CD4-positive, alpha-beta T cell treated with Interferon alpha-2 for 1 hour (primary cell): ENCODE measurements at regions not wholly inside any gene's neighbourhood (a gene's known extent, or its start where the extent isn't known, plus 50 kb on each side); places are given as distances from the start of the nearest gene placed in this dataset.

Source experiments
- DNase-seq, 2 donors: peaks; one replicate each; pipeline ENCODE4 v3.0.0-alpha.2; 2020 to 2022

DNA sequence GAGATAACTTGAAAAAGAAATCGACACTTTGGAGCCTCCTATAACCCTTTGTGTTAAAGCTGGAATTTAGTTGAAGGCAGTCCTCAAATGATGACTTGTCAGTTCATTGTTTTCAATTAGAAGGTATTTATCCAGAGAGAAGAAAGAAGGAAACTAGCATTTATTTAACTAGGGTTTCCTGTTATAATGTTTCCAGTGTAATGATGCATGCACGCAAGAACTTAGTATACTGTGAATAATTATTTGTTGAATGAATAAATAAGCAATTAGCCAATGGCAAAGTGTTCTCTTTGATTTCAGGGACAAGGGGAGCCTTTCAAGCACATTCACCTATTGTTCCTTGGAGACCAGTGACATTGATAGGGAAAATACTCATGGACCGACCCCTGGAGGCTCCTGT, 307.4 kb downstream of the KLF5 start:
- no peak for DNase-seq

DNA sequence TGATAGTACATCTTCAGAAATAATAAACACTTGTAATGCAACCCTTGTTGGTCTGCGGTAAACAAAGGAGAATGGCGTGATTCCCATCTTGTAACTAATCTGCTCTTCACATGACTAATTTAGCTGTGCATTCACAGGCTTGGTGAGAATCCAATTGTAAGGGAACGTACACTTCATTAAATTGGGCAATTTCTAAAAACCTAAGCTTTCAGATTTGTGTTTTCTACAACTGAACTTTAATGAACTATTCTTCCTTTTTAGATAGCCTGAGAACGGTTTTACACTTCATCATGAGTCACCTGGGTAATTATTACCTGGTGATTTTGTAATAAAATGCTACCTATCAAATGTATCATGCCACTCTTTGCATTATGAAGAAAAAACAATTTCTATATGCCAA, 306.9 kb downstream of the KLF5 start:
- DNase-seq = no peak

DNA sequence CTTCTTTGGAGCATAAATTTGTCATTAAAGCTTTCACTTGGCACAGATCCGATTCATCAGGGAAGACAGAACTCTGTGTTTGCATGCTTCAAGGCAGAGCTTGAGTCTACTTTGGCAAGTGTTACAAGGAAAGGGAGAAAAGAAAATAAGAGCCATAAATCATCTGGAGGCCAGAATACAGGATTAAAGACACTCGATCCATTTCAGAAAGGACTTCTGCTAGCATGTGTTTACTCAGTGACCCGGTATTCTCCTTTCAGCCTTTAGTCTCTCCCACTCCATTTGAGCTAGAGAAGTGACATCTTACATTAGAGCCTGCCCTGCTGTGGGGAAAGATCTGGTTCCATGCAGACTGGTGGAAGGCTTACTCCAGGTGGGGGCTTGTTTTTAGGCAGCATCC, 306.4 kb downstream of the KLF5 start:
- no peak for DNase-seq

DNA sequence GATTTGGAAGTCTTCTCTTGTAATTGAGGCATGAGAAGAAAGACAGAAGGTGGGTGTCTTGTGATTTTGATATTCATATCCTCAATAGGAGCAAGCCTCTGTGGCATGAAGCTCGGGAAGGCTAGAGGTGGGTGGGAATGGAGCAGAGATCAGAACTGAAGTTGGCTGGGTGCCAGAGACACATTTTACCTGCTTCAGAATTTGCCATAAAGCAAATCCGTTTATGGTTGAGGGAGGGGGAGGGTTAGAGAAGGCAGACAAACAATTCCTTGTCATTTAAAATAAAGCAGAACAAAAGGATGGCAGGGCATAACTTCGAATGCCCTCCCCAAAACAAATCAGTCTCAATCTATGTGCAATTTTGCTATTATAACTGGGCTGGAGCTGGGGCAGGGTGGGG, 305.9 kb downstream of the KLF5 start:
- no peak for DNase-seq

- DNase-seq = no peak
Measured at GRCh38 chr13:73358606-73359095, 299.8 kb downstream of the KLF5 start.

DNA sequence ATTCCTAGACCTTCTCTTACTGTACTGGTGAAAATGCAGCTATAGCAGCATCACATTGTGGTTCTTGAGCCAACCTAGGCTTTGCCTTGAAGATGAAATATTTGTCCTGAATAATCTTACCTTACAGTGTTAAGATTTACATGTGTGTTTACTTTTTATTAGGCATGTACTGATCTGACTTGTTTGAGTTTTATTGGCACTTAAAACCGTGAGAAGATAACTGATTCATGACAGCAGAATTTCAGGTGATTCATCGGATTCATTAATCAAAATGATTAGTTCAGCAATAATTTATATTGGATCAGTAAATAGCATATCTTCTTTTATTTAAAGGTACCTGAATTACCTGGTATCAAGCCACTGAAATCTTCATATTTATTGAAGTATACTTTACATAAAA, 296.3 kb downstream of the KLF5 start:
- DNase-seq = no peak

DNA sequence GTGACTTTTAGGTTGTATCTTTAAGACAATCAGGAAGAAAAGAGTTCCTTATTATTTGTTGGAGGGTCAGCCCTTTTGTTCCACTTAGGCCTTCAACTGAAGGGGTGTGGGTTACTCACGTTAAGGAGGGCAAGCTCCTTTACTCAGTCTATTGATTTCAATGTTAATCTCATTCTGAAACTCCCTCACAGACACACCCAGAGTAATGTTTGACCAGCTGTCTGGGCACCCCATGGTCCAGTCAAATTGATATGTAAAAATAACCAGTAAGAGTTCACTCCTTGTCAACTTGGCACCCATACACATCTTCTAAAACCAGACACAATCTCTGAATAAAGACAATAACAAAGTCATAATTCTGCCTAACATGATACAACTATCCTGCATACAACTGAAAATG, 292.9 kb downstream of the KLF5 start:
- DNase-seq = no peak

GRCh38 chr13:73341748-73342147, 282.9 kb downstream of the KLF5 start:
- DNase-seq = no peak

GRCh38 chr13:73340069-73340468, 281.3 kb downstream of the KLF5 start:
- DNase-seq = no peak

DNA sequence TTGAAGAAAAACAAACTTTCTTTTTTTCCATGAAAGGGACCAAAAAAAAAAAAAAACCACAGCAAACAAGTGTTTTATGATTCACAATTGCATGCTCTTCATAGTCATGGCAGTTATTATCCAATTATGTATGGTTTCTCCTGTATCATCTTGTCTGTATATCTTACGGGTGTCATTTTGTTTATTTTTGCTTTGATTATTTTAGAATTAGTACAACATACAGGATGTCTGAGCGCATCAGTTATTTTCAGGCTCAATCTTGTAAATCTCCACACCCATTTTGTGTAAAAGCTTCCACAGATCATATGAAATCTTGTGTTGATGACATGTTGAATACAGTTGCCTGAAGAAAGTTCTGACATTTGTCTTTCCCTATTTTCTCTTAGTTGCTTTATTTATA, 280.3 kb downstream of the KLF5 start:
- no peak for DNase-seq

DNA sequence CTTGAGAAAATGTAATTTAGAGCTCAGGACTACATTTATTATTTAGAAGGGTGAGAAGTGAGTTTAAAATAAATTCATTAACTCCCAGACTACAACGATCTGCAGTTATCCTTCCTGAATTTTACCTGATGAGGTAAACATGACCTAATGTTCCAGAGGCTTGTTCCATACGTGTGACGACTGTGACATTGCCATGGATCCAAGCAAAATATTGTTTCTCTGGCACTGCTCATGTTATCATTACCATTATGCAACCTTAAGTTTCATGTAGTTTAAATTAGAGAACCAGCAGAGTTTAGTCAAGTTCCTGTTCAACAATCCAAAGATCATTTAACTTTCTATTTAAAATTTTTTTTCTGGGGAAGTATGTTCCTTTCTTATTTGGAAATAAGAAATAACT, 279.6 kb downstream of the KLF5 start:
- no peak for DNase-seq

DNA sequence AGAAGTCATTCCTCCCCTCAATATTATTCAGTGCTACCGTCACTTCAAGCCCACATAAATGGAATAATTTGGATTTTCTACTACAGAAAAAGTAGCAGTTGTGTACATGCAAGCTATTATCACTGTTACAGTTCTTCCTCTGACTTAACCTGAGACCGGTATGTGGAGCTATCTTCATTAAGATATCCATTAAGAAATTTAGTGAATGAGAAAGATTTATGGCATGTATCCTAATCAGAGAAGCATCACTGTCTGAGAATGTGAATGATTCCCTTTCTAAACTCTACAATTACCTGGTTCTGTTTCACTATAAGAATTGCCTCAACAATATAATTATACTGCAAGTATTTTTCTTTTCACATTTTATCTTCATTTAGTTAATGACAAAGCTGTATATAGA, 278.7 kb downstream of the KLF5 start:
- DNase-seq = no peak

DNA sequence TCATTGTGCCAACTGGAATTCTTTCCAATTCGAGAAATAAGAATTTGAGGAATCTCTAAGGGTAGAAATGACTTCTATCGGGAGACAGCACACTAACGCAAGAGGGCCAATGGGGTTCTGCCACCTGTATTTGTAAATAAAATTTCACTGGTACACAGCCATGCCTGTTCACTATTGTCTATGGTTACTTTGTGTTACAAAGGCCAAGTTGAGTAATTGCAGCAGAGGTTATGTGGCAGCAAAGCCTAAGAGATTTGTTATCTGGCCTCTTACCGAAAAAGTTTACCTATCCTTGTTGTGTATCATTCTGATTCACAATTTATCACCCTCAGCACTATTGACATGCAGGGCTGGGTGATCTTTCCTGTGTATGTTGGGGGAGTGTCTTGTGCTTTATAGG, 278.0 kb downstream of the KLF5 start:
- DNase-seq = no peak

DNA sequence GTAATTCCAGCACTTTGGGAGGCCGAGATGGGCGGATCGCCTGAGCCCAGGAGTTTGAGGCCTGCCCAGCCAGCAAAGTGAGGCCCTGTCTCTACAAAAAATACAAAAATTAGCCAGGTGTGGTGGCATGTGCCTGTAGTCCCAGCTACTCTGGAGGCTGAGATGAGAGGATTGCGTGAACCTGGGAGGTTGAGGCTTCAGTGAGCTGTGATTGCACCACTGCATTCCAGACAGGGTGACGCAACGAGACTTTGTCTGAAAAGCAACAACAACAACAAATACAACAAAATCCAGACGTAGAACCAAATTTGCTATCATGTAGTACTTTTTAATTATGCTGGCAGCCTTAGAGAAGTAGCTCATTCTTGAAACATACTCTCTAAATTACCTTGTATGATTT, 277.1 kb downstream of the KLF5 start:
- no peak for DNase-seq

DNA sequence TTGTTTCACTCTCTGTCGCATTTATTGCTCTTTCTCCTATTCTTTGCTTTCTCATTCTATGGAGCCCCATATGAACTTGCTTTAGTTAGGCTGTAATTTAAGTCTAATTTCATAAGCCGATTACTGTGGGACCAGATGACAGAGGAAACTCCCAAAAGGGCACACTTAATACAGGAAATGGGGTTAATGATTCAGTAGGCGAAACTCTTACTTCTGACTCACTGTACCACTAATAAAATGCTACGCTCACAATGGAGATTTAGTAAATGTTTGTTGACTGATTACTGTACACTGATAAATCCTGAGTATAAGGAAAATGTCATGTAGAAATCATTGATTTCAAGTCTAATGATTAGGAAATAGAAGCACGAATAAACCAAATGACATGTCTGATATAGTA, 276.4 kb downstream of the KLF5 start:
- no peak for DNase-seq

- DNase-seq = no peak
Measured at GRCh38 chr13:73334445-73334844, 275.6 kb downstream of the KLF5 start.

- DNase-seq = no peak
Measured at GRCh38 chr13:73331556-73331955, 272.8 kb downstream of the KLF5 start.

GRCh38 chr13:73329355-73329754, 270.6 kb downstream of the KLF5 start:
- no peak for DNase-seq

DNA sequence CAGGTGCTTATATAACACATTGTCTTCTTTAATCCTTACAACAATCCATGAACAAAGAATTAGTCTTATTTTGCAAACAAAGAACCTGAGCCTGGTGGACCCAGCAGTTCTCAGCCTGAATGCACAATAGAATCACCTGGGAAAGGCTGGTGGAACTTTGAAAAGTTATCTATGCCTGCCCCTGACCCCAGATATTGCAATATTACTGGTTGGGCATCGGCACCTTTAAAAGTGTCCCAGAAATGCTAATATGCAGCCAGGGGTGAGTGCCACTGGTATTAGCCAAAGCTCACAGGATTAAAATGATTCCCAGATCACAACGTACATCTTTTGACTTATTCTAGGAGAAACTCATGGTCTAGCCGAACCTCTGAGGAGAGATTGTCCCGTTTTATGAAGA, 268.8 kb downstream of the KLF5 start:
- no peak for DNase-seq

DNA sequence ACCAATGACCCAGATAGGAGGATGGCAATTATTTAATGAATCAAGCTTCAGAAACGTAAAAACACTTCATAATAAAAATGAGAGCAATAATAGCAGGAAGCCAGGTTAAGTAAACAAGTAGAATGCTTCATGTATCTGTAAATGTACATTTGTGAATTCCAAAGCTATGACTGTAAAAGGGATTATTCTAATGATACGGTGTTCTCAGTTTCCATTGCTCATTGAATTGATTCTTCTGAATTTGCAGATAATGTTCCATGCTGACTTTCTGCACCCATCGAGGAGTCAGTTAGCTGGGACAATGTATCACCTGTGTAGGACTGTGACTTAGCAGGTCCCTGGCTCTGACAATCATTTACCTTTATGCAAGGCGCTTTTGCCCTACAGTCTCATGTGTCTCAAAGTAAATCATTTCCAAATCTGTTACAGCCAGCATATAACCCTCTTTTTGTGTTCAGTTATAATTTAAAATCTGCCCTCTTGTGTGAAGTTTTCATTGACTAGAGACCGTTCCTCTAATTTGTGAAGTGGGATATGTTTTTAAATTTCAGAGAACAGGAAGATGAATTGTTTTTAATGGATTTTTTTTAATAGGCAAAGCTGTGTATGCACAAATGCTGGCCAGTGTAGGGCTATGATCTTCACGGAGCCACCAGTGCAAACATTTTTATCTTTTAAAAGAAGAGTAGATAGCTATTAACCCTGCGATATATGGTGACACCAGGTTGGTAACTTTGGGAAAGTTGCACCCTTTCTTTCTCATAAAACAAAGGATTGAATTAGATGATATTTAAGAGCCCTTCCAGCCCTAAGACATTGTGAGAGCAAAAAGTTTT, 267.1 kb downstream of the KLF5 start:
- DNase-seq = no peak

DNA sequence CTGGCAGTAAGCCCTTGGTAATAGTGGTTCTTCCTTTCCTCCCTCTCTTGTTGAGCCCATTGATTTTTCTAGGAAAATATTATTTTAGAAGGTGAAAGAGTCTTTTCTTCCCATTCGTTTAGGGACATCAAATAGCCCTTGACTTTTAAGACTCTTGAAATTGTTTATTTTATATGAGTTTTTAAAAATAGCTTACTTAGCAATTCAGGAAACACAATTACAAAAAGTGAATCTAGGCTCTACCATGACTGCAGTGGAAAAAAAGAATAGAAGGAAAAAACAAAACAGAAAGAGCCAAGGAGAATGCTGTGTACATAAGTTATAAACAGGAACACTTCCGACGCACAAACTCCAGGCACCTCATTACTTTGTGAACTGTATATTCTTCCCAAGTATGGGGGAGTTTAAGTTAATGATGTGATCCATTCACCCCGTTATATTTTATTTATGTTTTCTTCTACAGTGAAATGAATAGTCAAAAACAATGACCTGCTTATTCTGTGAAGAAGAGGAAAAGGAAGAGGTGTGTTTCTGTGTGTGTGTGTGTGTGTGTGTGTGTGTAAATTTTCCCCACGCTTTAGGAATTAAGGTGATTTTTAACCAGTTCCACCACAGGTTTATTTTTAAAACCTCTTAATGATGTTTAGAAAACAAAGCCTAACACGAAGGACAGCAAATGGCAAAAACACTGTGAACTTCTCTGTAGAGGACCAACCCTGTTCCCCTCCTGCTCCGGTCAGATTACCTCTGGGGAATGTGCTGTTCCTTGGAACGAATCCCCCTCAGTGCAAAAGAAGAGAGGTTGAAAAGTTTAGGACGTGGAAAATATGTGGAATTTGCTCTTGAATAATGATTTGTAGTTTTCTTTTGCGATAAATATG, 266.3 kb downstream of the KLF5 start:
- DNase-seq = no peak

DNA sequence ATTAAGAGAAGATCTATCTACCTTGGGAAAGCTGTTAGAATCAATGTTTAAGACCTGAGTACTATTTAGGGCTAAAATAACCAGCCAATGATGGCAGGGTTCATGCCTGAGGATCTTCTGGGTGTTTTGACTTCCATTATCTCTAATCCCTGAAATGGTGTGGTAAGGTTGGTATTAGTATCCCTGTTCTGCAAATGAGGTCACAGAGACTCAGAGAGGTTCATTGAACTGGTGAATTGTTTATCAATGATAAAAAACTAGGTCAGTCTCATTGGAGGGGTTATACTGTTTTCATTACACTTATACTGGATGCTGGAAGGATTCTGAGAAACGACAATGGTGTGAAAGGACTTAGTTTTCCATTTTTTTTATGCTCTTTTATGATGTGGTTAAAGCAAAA, 264.8 kb downstream of the KLF5 start:
- DNase-seq = no peak

DNA sequence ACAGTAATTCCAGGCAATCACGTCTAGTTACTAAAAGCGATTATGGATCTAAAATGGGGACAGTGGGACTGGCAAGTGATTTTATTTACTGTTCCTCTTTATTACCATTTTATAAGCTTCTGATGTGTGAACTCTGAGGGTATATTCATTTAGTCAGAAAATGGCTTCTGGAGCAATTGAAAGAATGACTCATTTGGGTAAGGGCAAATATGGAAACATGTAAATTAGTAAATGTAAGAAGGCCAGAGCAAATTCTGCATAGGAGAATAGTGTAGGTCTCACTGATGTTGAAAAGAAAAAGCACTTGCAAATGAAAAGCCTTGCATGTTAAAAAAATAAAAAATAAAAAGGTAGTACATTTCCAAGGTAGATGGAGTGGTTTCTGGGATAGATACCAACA, 262.2 kb downstream of the KLF5 start:
- no peak for DNase-seq

DNA sequence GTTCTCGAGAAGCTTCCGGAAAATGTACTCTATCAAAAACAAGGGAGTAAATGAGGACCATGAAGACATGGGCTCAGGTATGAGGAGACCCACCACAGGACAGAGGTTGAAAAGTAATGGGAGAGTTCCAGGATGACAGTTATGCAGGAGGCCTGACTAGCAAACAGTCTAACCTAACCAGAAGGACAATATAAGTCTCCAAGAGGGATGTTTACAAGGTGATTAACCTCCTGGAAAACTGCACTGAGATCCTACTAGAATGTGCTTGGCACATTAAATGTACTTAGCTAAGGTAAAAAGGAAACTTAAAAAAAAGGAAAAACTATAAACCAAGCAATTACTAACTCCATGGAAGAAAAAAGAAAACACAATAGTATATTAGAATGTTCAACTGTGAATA, 258.3 kb downstream of the KLF5 start:
- no peak for DNase-seq
